Osteoblast (primary cell): ENCODE measurements at regions not wholly inside any gene's neighbourhood (a gene's known extent, or its start where the extent isn't known, plus 50 kb on each side); places are given as distances from the start of the nearest gene placed in this dataset.
"Not testable (repeated sequence)": the region's sequence is repeated elsewhere in the genome, so short reads cannot be mapped to it uniquely, and the experiment has no call there.

Source experiments
- DNase-seq: peaks from one replicate; pipeline ENCODE4 v3.0.0; 2011; ENCODE audit warnings: low spot score, mixed read lengths; ENCODE audit not compliant: insufficient read length; ENCODE audit errors: missing footprints
- H2AFZ ChIP-seq: 2 replicates; pipeline ENCODE4 v1.6.0; 2011; ENCODE audit warnings: mild to moderate bottlenecking, low read length
- H3K27ac ChIP-seq: 2 replicates; pipeline ENCODE4 v1.5.1; 2011; ENCODE audit warnings: mild to moderate bottlenecking, low read depth, low read length, moderate library complexity
- H3K27me3 ChIP-seq: 2 replicates; pipeline ENCODE4 v1.6.0; 2012; ENCODE audit warnings: mild to moderate bottlenecking, control low read depth, inconsistent platforms, low read length, moderate library complexity; ENCODE audit not compliant: insufficient read depth
- H3K36me3 ChIP-seq: 2 replicates; pipeline ENCODE4 v1.5.1; 2011; ENCODE audit warnings: mild to moderate bottlenecking, low read length, control low read depth, moderate library complexity; ENCODE audit not compliant: insufficient read depth
- H3K4me1 ChIP-seq: 2 replicates; pipeline ENCODE4 v1.5.1; 2011; ENCODE audit warnings: mild to moderate bottlenecking, low read length, control low read depth, moderate library complexity; ENCODE audit not compliant: insufficient read depth
- H3K4me2 ChIP-seq: 2 replicates; pipeline ENCODE4 v1.6.0; 2011; ENCODE audit warnings: mild to moderate bottlenecking, low read length; ENCODE audit not compliant: insufficient read depth
- H3K4me3 ChIP-seq: fragments of 200-600 bp; sonication (generic); 3 replicates; pipeline ENCODE4 v1.5.1; 2012; ENCODE audit warnings: mild to moderate bottlenecking, low read length, inconsistent platforms; ENCODE audit not compliant: insufficient read depth
- H3K79me2 ChIP-seq: 2 replicates; pipeline ENCODE4 v1.6.0; 2012; ENCODE audit warnings: mild to moderate bottlenecking, low read length, control low read depth, inconsistent platforms; ENCODE audit not compliant: insufficient read depth
- H3K9me3 ChIP-seq: 2 replicates; pipeline ENCODE4 v1.5.1; 2011; ENCODE audit warnings: low read depth, low read length, control low read depth
- H4K20me1 ChIP-seq: 2 replicates; pipeline ENCODE4 v1.6.0; 2012; ENCODE audit warnings: mild to moderate bottlenecking, low read length, control low read depth; ENCODE audit not compliant: insufficient read depth
- TF ChIP-seq, protein P1 (sequence below): IDR thresholded peaks from 2 replicates; pipeline ENCODE4 v1.5.1; 2011; ENCODE audit warnings: mild to moderate bottlenecking, low read depth, low read length, moderate library complexity; ENCODE audit errors: extremely low read depth

GRCh38 chr12:89153341-89153740, 199.0 kb downstream of the DUSP6 start:
- H3K36me3 ChIP-seq: no peaks in the 10 kb centered on the region
- H4K20me1 ChIP-seq: no peaks in the 10 kb centered on the region
- H3K9me3 ChIP-seq: no peaks in the 10 kb centered on the region
- no peak overlapping the region for H3K4me2 ChIP-seq
- no peak overlapping the region for H2AFZ ChIP-seq
- H3K4me3 ChIP-seq: no peak overlapping the region
- H3K27me3 ChIP-seq: no peaks in the 10 kb centered on the region
- DNase-seq: no peak
- peaks cover 20% of the 10 kb centered on the region for H3K4me1 ChIP-seq
- no peaks in the 10 kb centered on the region for H3K79me2 ChIP-seq
- H3K27ac ChIP-seq: no peak overlapping the region
- TF ChIP-seq, protein P1, sequence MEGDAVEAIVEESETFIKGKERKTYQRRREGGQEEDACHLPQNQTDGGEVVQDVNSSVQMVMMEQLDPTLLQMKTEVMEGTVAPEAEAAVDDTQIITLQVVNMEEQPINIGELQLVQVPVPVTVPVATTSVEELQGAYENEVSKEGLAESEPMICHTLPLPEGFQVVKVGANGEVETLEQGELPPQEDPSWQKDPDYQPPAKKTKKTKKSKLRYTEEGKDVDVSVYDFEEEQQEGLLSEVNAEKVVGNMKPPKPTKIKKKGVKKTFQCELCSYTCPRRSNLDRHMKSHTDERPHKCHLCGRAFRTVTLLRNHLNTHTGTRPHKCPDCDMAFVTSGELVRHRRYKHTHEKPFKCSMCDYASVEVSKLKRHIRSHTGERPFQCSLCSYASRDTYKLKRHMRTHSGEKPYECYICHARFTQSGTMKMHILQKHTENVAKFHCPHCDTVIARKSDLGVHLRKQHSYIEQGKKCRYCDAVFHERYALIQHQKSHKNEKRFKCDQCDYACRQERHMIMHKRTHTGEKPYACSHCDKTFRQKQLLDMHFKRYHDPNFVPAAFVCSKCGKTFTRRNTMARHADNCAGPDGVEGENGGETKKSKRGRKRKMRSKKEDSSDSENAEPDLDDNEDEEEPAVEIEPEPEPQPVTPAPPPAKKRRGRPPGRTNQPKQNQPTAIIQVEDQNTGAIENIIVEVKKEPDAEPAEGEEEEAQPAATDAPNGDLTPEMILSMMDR: no peak

DNA sequence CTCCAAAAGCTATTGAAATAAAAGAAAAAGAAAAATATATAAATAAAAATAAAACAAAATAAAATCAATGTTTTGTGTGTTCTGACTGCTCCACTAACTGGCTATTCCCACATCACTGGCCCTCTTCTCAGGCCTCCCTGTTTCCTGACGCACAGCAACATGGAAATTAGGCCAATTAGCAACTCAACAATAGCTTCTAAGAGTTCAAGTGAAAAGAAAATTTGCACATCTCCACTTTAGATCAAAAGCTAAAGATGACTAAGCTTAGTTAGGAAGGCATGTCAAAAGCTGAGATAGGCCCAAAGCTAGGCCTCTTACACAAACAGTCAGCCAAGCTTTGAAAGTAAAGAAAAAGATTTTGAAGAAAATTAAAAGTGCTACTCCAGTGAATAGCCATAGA, 200.8 kb downstream of the DUSP6 start:
- H3K36me3 ChIP-seq: no peaks in the 10 kb centered on the region
- H3K27me3 ChIP-seq: no peaks in the 10 kb centered on the region
- no peaks in the 10 kb centered on the region for H3K9me3 ChIP-seq
- no peak for DNase-seq
- peaks cover 9% of the 10 kb centered on the region for H3K4me1 ChIP-seq
- no peaks in the 10 kb centered on the region for H4K20me1 ChIP-seq
- H3K27ac ChIP-seq: no peak overlapping the region
- H3K4me2 ChIP-seq: no peak overlapping the region
- no peaks in the 10 kb centered on the region for H3K79me2 ChIP-seq
- H2AFZ ChIP-seq: peak overlapping the region; percentile 34
- no peak overlapping the region for H3K4me3 ChIP-seq
- TF ChIP-seq, protein P1: no peak

DNA sequence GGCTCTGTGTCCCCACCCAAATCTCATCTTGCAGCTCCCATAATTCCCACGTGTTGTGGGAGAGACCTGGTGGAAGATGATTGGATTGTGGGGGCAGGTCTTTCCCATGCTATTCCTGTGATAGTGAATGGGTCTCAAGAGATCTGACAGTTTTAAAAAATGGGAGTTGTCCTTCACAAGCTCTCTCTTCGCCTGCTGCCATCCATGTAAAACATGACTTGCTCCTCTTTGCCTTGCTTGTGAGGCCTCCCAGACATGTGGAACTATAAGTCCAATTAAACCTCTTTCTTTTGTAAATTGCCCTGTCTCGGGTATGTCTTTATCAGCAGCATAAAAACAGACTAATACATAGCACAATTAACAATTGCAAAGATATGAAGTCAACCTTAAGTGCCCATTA, 201.5 kb downstream of the DUSP6 start:
- DNase-seq, H3K4me2 ChIP-seq, H3K36me3 ChIP-seq, H3K4me3 ChIP-seq, H3K9me3 ChIP-seq, H3K79me2 ChIP-seq, H2AFZ ChIP-seq, H3K27me3 ChIP-seq, H3K4me1 ChIP-seq, H4K20me1 ChIP-seq, H3K27ac ChIP-seq: not testable (repeated sequence)

DNA sequence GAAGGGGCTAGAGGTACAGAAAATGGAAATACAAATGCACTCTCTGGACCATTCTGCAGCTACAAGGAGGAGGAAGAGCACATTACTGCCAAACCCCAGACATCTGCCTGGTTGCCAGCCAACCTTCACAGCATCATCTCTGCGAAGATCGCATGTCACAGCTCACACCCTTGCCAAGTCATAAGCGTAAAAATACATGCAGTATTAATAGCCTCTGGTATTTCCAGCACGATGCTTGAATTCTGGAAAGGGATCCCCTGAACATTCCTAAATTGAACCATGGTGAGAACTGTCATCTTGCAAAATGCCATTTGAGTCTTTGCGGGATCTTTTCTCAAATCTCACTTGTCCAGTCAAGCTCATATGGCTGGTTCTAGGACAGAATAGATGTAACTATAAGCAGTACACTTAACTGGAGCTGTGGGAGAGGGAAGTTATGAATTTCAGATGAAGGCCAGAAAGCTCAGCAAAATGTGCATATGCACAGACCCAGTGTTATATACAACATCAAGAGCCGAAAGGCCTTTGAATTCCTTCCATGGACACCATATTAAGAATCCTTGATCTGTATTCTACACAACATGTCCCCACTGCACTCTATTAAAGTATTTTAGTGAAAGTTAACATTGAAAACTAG, 211.6 kb downstream of the DUSP6 start:
- H3K36me3 ChIP-seq: no peaks in the 10 kb centered on the region
- peaks cover 18% of the 10 kb centered on the region for H3K4me1 ChIP-seq
- H4K20me1 ChIP-seq: no peaks in the 10 kb centered on the region
- no peaks in the 10 kb centered on the region for H3K27me3 ChIP-seq
- H3K9me3 ChIP-seq: no peaks in the 10 kb centered on the region
- no peaks in the 10 kb centered on the region for H3K79me2 ChIP-seq
- H3K4me2 ChIP-seq: no peak overlapping the region
- no peak for DNase-seq
- peak overlapping the region; percentile 33 for H2AFZ ChIP-seq
- TF ChIP-seq, protein P1: no peak
- peak overlapping the region; percentile 22 for H3K27ac ChIP-seq
- H3K4me3 ChIP-seq: no peak overlapping the region
